ENCODE measurements at regions not wholly inside any gene's neighbourhood (a gene's known extent, or its start where the extent isn't known, plus 50 kb on each side); places are given as distances from the start of the nearest gene placed in this dataset.
A peak's percentile ranks its signal among the peaks of the same experiment; 100 is the strongest.

DNA sequence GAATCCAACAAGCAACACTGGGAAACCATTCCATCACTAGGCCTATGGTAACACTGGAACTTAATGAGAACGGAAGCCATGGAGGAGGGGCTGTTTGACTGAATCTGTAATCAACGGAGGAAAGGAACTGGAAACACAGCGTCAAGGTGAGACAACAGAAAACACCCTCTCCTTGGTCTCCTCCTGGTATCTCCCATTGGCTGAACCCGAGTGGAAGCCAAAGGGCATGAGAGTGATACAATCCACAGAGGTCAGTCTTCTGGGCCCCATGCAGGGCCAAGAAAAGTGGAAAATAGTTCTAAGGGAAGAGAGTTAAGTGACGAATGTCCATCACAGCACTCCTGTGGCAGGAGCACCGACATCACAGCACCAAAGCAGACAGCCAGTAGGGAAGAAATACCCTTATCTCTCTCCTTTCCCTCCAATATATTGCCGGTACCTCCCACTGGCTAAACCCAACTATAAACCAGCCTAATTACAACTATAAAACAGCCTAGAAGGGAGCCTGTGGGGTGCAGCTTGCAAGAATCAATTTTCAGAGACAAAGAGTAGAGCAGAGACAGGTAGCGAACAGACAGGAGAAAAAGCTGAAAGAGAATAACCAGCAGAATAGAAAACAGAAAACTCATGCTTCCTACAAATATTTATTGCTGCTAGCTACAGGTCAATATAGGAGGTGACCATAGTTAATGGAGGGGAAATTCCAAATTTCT is 107.4 kb upstream of the IFNE start:
- intact Hi-C loops (cut with DNase I), result no loop called here
- no peak for ATAC-seq
- H3K36me3 ChIP-seq (replicated peaks in 1 of 2; ENCODE audit: insufficient read depth in 1 of 2, low read depth in 2 of 2), result no peaks in the 10 kb centered on the region
- 67 to 70% methylated on average over 8 of the region's 8 CpGs for WGBS, 2 donors
- H3K27ac ChIP-seq, result no peak overlapping the region
- no peak for DNase-seq
- H3K9me3 ChIP-seq, result no peaks in the 10 kb centered on the region
- no peak overlapping the region for H3K4me3 ChIP-seq
- TF ChIP-seq, protein P1, sequence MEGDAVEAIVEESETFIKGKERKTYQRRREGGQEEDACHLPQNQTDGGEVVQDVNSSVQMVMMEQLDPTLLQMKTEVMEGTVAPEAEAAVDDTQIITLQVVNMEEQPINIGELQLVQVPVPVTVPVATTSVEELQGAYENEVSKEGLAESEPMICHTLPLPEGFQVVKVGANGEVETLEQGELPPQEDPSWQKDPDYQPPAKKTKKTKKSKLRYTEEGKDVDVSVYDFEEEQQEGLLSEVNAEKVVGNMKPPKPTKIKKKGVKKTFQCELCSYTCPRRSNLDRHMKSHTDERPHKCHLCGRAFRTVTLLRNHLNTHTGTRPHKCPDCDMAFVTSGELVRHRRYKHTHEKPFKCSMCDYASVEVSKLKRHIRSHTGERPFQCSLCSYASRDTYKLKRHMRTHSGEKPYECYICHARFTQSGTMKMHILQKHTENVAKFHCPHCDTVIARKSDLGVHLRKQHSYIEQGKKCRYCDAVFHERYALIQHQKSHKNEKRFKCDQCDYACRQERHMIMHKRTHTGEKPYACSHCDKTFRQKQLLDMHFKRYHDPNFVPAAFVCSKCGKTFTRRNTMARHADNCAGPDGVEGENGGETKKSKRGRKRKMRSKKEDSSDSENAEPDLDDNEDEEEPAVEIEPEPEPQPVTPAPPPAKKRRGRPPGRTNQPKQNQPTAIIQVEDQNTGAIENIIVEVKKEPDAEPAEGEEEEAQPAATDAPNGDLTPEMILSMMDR (IDR thresholded peaks at IDR 0.05), result no peak
- no peak for TF ChIP-seq POLR2A (IDR thresholded peaks at IDR 0.05)
- no peaks in the 10 kb centered on the region for H3K27me3 ChIP-seq
- no peaks in the 10 kb centered on the region for H3K4me1 ChIP-seq

DNA sequence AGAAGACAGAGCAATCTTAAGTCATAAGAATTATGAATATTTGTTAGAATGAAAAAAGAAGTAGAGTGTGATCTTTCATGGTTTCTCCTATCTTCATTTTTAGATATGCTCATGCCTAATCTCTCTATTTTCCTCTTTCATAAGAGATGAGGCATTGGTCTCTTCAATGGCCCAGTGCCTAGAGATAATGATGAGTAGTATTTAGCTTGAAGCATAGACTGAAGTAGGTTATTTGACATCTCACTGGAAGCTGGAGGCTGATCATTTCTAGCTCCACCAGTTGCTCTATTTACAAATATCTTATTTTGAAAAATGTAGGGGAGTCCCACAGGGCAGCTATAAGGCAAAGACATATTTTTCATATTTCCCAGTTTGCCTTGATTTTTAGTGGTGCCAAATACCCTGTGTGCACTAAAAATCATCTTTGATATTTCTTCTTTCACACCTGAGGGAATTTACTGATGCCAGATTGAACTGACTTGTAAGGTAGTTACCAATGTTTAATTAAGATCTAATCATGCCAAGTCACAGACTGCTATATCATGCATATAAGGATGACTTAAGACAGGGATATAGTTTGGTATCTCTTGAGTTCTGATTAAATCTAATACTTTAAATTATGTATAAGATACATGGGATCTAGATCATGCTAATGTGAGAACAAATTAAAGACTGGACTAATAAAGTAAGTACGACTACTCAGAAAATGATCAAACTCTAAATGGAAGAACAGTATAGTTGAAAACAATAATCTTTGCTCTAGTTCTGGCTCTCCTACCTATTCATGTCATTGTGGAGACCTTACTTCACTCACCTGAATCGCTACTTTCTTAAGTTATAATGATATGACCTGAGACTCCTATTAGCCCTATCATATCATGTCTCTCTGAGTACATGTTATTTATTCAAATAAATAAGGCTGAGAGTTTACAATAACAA is 108.2 kb upstream of the IFNE start:
- no peaks in the 10 kb centered on the region for H3K27me3 ChIP-seq
- ATAC-seq, result no peak

DNA sequence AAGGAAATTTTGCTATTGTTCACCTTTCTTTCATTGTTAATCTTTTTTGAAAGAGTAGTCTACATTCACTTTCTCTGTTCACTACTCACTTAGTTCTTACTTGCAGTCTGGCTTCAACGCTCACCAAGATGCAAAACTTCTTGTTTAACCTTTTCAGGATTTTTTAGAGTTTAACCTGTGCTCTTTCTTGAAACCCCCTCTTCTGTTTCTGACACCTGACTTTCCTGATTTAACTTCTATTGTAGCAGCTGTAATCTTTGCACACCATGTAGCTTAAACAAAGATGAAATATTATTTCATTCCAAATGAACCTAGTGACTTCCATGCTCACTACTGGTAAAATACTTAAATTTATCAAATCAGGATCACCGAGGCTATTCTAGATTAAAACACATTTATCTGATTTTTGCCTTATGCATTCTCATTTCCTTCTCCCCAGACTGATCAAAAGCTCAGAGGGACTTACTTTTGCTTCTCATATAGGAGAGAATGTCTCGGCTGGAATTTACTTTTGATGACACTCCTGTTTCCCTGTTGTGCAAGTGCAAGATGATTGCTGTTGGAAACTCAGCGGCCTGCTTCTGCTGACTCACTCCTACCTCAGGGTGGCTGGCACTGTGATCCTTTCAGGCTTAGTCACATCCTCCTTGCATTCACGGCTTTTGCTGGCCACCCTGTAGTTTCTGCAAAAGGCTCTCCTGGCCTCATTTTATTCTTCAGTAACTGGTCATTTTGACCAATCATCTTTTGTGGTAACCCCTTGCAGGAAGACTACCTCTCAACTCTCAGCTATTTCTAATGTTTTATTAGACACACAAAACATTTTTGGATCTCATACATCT is 109.3 kb upstream of the IFNE start:
- intact Hi-C loops (cut with DNase I), result no loop called here
- H3K27ac ChIP-seq, result no peak overlapping the region
- ATAC-seq (no peak), DNase-seq (peak in 3 of 4 donors; percentile 17 to 48 (median 21))
- no peaks in the 10 kb centered on the region for H3K27me3 ChIP-seq
- H3K9me3 ChIP-seq, result no peaks in the 10 kb centered on the region
- H3K4me3 ChIP-seq, result no peak overlapping the region
- H3K36me3 ChIP-seq (replicated peaks in 1 of 2; ENCODE audit: insufficient read depth in 1 of 2, low read depth in 2 of 2), result no peaks in the 10 kb centered on the region
- no peaks in the 10 kb centered on the region for H3K4me1 ChIP-seq
- WGBS, 2 donors, result 37 to 42% methylated on average over 5 of the region's 5 CpGs
- TF ChIP-seq, protein P1 (IDR thresholded peaks at IDR 0.05), result no peak
- TF ChIP-seq POLR2A (IDR thresholded peaks at IDR 0.05), result no peak

More for the DNA sequence above, 108.2 kb upstream of the IFNE start:
- WGBS, 2 donors, result 48 to 74% methylated on average over 2 of the region's 2 CpGs
- Histone ChIP-seq H3K27ac (no peak overlapping the region), H3K4me1 (no peaks in the 10 kb centered on the region), H3K4me3 (no peak overlapping the region), H3K9me3 (no peaks in the 10 kb centered on the region), H3K36me3 (replicated peaks in 1 of 2; ENCODE audit: insufficient read depth in 1 of 2, low read depth in 2 of 2) (no peaks in the 10 kb centered on the region)
- intact Hi-C loops (cut with DNase I), result no loop called here
- TF ChIP-seq POLR2A (IDR thresholded peaks at IDR 0.05), result no peak
- TF ChIP-seq, protein P1 (IDR thresholded peaks at IDR 0.05), result no peak
- DNase-seq, result no peak

DNA sequence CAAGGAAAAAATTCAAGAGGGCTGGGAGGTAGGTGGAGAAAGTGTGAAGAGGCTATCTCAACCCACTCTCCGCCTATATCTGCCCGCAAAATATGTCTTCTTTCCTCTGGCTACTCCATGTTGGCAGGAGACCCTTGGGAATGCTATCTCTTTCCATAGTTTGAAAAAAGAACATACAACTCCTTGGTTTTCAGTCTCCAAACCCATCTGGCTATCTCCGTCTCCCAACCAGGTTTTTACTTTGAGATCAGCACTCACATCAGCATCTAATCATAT is 109.9 kb upstream of the IFNE start:
- no peak for TF ChIP-seq POLR2A (IDR thresholded peaks at IDR 0.05)
- TF ChIP-seq, protein P1 (IDR thresholded peaks at IDR 0.05), result no peak
- 88 to 93% methylated on average over 3 of the region's 3 CpGs for WGBS, 2 donors
- no peaks in the 10 kb centered on the region for H3K9me3 ChIP-seq
- H3K36me3 ChIP-seq (replicated peaks in 1 of 2; ENCODE audit: insufficient read depth in 1 of 2, low read depth in 2 of 2), result no peaks in the 10 kb centered on the region
- no peak for DNase-seq
- no peaks in the 10 kb centered on the region for H3K4me1 ChIP-seq
- no peak overlapping the region for H3K27ac ChIP-seq
- no peak overlapping the region for H3K4me3 ChIP-seq
- intact Hi-C loops (cut with DNase I), result no loop called here
- H3K27me3 ChIP-seq, result no peaks in the 10 kb centered on the region
- ATAC-seq, result no peak
